ENCODE measurements at regions not wholly inside any gene's neighbourhood (a gene's known extent, or its start where the extent isn't known, plus 50 kb on each side); places are given as distances from the start of the nearest gene placed in this dataset.

DNA sequence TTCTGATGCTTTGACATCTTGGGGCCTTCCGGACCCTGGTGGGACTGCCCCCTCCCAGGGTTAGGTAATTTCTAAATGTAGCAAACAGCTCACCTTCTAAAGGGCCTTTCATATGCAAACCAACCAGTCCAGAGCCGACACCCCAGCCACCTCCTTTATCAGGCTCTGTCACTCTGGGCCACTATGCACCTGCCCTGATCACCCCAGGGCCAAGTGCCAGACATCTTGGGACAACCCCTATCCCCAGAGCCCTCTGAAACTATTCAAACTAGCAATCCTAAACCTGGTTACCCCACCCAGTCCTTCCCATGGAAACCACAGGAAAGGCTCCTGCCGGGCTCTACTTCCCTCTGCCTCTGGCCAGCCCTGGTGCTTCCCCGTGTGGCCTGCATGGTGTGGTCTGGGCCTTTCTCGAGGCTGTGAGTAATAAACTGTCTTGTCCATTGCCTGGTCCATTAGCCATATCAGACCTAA is 91.2 kb upstream of the TNRC6C start:
- TF ChIP-seq, protein P1, sequence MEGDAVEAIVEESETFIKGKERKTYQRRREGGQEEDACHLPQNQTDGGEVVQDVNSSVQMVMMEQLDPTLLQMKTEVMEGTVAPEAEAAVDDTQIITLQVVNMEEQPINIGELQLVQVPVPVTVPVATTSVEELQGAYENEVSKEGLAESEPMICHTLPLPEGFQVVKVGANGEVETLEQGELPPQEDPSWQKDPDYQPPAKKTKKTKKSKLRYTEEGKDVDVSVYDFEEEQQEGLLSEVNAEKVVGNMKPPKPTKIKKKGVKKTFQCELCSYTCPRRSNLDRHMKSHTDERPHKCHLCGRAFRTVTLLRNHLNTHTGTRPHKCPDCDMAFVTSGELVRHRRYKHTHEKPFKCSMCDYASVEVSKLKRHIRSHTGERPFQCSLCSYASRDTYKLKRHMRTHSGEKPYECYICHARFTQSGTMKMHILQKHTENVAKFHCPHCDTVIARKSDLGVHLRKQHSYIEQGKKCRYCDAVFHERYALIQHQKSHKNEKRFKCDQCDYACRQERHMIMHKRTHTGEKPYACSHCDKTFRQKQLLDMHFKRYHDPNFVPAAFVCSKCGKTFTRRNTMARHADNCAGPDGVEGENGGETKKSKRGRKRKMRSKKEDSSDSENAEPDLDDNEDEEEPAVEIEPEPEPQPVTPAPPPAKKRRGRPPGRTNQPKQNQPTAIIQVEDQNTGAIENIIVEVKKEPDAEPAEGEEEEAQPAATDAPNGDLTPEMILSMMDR (IDR thresholded peaks at IDR 0.05; ENCODE audit: low read depth, low read length, poor library complexity, severe bottlenecking), result no peak
- no peak for TF ChIP-seq EZH2phosphoT487 (IDR thresholded peaks at IDR 0.05; ENCODE audit: borderline replicate concordance, low read length)
